IMR-90 (cell line): ENCODE measurements at regions not wholly inside any gene's neighbourhood (a gene's known extent, or its start where the extent isn't known, plus 50 kb on each side); places are given as distances from the start of the nearest gene placed in this dataset.

Source experiments
- ATAC-seq: fragments of 200-7000 bp; cut with Tn5 transposase; 2 replicates; pipeline ENCODE4 v1.9.1; 2020; ENCODE audit warnings: low read depth, mild to moderate bottlenecking, moderate library complexity
- BruUV-seq: library from RNA; stranded (reverse); fragments of 400-500 nt; replicated peaks from 2 replicates; lab custom pipeline; 2021; lab: Mats Ljungman, UMichigan
- CTCF ChIA-PET: fragments of 300-600 bp; formaldehyde crosslinking; extraction: SDS; loops from one replicate; lab custom pipeline; 2021; ENCODE audit warnings: antibody characterized with exemption; lab: Yijun Ruan, JAX
- POLR2A ChIA-PET: fragments of 300-600 bp; sonication (Branson Sonifier 250); formaldehyde crosslinking; loops from one replicate; lab custom pipeline; 2022; ENCODE audit warnings: antibody characterized with exemption; ENCODE audit not compliant: unreplicated experiment; lab: Charles Lee
- DNase-seq: peaks from one replicate; pipeline ENCODE4 v3.0.0; 2013
- H2AFZ ChIP-seq: replicated peaks from 2 replicates; pipeline ENCODE3; 2013; ENCODE audit warnings: low read length, mild to moderate bottlenecking; ENCODE audit not compliant: poor library complexity
- H2AK5ac ChIP-seq: 2 replicates; pipeline ENCODE4 v1.6.1; 2013; ENCODE audit warnings: low read depth, low read length, inconsistent platforms
- H2AK9ac ChIP-seq: replicated peaks from 2 replicates; pipeline ENCODE3; 2013; ENCODE audit warnings: mild to moderate bottlenecking, low read depth, low read length, moderate library complexity; ENCODE audit not compliant: poor library complexity
- H2BK120ac ChIP-seq: 2 replicates; pipeline ENCODE4 v1.6.1; 2013; ENCODE audit warnings: low read depth, low read length, inconsistent platforms
- H2BK15ac ChIP-seq: 3 replicates; pipeline ENCODE4 v1.6.1; 2013; ENCODE audit warnings: low read depth, low read length, inconsistent platforms
- H2BK20ac ChIP-seq: 2 replicates; pipeline ENCODE4 v1.6.1; 2013; ENCODE audit warnings: low read depth, mild to moderate bottlenecking, inconsistent platforms, low read length, moderate library complexity
- H2BK5ac ChIP-seq: 2 replicates; pipeline ENCODE4 v1.6.1; 2013; ENCODE audit warnings: mild to moderate bottlenecking, low read depth, low read length, inconsistent platforms; ENCODE audit not compliant: poor library complexity, severe bottlenecking
- H3K14ac ChIP-seq: replicated peaks from 2 replicates; pipeline ENCODE4 v1.6.1; 2013; ENCODE audit warnings: low read depth, low read length, inconsistent platforms
- H3K18ac ChIP-seq: 2 replicates; pipeline ENCODE4 v1.6.1; 2013; ENCODE audit warnings: low read depth, low read length, control low read depth
- H3K23ac ChIP-seq: 2 replicates; pipeline ENCODE4 v1.6.1; 2013; ENCODE audit warnings: low read depth, low read length, inconsistent platforms
- H3K27ac ChIP-seq: 2 replicates; pipeline ENCODE4 v1.5.1; 2013; ENCODE audit warnings: mild to moderate bottlenecking, control low read depth, low read length; ENCODE audit not compliant: insufficient read depth
- H3K27me3 ChIP-seq: 2 replicates; pipeline ENCODE4 v1.6.1; 2013; ENCODE audit warnings: low read length; ENCODE audit not compliant: control insufficient read depth, insufficient read depth
- H3K36me3 ChIP-seq: 2 replicates; pipeline ENCODE4 v1.6.1; 2013; ENCODE audit warnings: low read length, mixed read lengths; ENCODE audit not compliant: control insufficient read depth, insufficient read depth
- H3K4ac ChIP-seq: 2 replicates; pipeline ENCODE4 v1.6.1; 2013; ENCODE audit warnings: low read depth, low read length, inconsistent platforms
- H3K4me1 ChIP-seq: 2 replicates; pipeline ENCODE4 v1.6.1; 2013; ENCODE audit warnings: low read length, mixed read lengths; ENCODE audit not compliant: control insufficient read depth, insufficient read depth
- H3K4me2 ChIP-seq: 2 replicates; pipeline ENCODE4 v1.6.1; 2013; ENCODE audit warnings: low read depth, mild to moderate bottlenecking, control low read depth, low read length, moderate library complexity
- H3K4me3 ChIP-seq: 2 replicates; pipeline ENCODE4 v1.5.1; 2013; ENCODE audit warnings: low read depth, mild to moderate bottlenecking, control low read depth, low read length, moderate library complexity; ENCODE audit not compliant: insufficient read depth
- H3K56ac ChIP-seq: 2 replicates; pipeline ENCODE4 v1.6.1; 2013; ENCODE audit warnings: low read length, inconsistent platforms; ENCODE audit not compliant: insufficient read depth; ENCODE audit errors: extremely low read depth
- H3K79me1 ChIP-seq, 2 experiments: 2 replicates each; pipeline ENCODE4 v1.6.1; 2013; ENCODE audit warnings: low read length in 2 of 2, inconsistent platforms in 1 of 2, low read depth in 1 of 2
- H3K9ac ChIP-seq: 2 replicates; pipeline ENCODE4 v1.6.1; 2013; ENCODE audit warnings: low read depth, low read length, control low read depth
- H3K9me1 ChIP-seq: 2 replicates; pipeline ENCODE4 v1.6.1; 2013; ENCODE audit warnings: low read length, inconsistent platforms; ENCODE audit not compliant: insufficient read depth
- H3K9me3 ChIP-seq: 2 replicates; pipeline ENCODE4 v1.6.1; 2013; ENCODE audit warnings: low read length; ENCODE audit not compliant: control insufficient read depth, insufficient read depth
- H4K20me1 ChIP-seq: 2 replicates; pipeline ENCODE4 v1.6.1; 2013; ENCODE audit warnings: low read length, inconsistent platforms; ENCODE audit not compliant: insufficient read depth
- H4K5ac ChIP-seq: 2 replicates; pipeline ENCODE4 v1.6.1; 2013; ENCODE audit warnings: mild to moderate bottlenecking, low read depth, low read length, control low read depth
- H4K8ac ChIP-seq, 2 experiments: 2 replicates each; pipeline ENCODE4 v1.6.1; 2013; ENCODE audit warnings: low read depth in 2 of 2, low read length in 2 of 2, control low read depth in 1 of 2, inconsistent platforms in 1 of 2
- H4K91ac ChIP-seq: 2 replicates; pipeline ENCODE4 v1.6.1; 2013; ENCODE audit warnings: low read depth, low read length, inconsistent platforms; ENCODE audit not compliant: insufficient read depth
- BHLHE40 ChIP-seq: fragments of 150-350 bp; IDR thresholded peaks from 2 replicates; pipeline ENCODE4 v1.6.1; 2016; ENCODE audit warnings: mild to moderate bottlenecking, low read depth, low read length
- CHD1 ChIP-seq: IDR thresholded peaks from 2 replicates; pipeline ENCODE4 v1.6.1; 2012; ENCODE audit warnings: low read depth, low read length, improper control_type of control experiment
- FOS ChIP-seq: fragments of 150-350 bp; IDR thresholded peaks from 2 replicates; pipeline ENCODE4 v1.6.1; 2016; ENCODE audit warnings: low read depth, low read length
- MAFK ChIP-seq: IDR thresholded peaks from 2 replicates; pipeline ENCODE4 v1.6.1; 2012; ENCODE audit warnings: low read depth, low read length, improper control_type of control experiment
- MXI1 ChIP-seq: IDR thresholded peaks from 2 replicates; pipeline ENCODE4 v1.6.1; 2012; ENCODE audit warnings: low read depth, mild to moderate bottlenecking, low read length, moderate library complexity, borderline replicate concordance
- POLR2A ChIP-seq: IDR thresholded peaks from 2 replicates; pipeline ENCODE4 v1.6.1; 2012; ENCODE audit warnings: mild to moderate bottlenecking, low read depth, low read length
- RAD21 ChIP-seq: IDR thresholded peaks from 2 replicates; pipeline ENCODE4 v1.6.1; 2012; ENCODE audit warnings: low read length, improper control_type of control experiment
- RCOR1 ChIP-seq: IDR thresholded peaks from 2 replicates; pipeline ENCODE4 v1.6.1; 2012; ENCODE audit warnings: mild to moderate bottlenecking, low read length, improper control_type of control experiment; ENCODE audit not compliant: insufficient replicate concordance
- WGBS, 2 experiments: methylation state at CpG; one replicate each; pipeline versions ENCODE4 v1.1.5 to v1.1.7; 2013; ENCODE audit warnings: missing lambda C conversion rate in 2 of 2; ENCODE audit not compliant: insufficient read length in 1 of 2; ENCODE audit errors: extremely low coverage in 2 of 2; 5-methylcytosine and 5-hydroxymethylcytosine counted together
- dilution Hi-C: fragments of 300-500 bp; cut with HindIII; formaldehyde crosslinking; loops from one replicate; pipeline ENCODE4 v1.14.3; 2018; ENCODE audit warnings: low sequenced_read_pairs; ENCODE audit not compliant: unreplicated experiment
- in situ Hi-C: fragments of 300-500 bp; cut with MboI; formaldehyde crosslinking; loops from 3 replicates; pipeline ENCODE4 v1.14.3; 2019; ENCODE audit warnings: low sequenced_read_pairs, inconsistent platforms, mixed read lengths
- intact Hi-C: fragments of 100-400 bp; cut with micrococcal nuclease; formaldehyde crosslinking; loops from 2 replicates; pipeline ENCODE4 v1.10.0; 2022
- TF ChIP-seq, protein P1 (sequence below): fragments of 150-350 bp; IDR thresholded peaks from 2 replicates; pipeline ENCODE4 v1.6.1; 2016; ENCODE audit warnings: low read depth, mild to moderate bottlenecking, low read length, moderate library complexity, borderline replicate concordance
- TF ChIP-seq, protein P2 (sequence below): fragments of 150-350 bp; IDR thresholded peaks from 2 replicates; pipeline ENCODE4 v1.6.1; 2017; ENCODE audit warnings: mild to moderate bottlenecking, antibody characterized with exemption, low read length, low read depth

DNA sequence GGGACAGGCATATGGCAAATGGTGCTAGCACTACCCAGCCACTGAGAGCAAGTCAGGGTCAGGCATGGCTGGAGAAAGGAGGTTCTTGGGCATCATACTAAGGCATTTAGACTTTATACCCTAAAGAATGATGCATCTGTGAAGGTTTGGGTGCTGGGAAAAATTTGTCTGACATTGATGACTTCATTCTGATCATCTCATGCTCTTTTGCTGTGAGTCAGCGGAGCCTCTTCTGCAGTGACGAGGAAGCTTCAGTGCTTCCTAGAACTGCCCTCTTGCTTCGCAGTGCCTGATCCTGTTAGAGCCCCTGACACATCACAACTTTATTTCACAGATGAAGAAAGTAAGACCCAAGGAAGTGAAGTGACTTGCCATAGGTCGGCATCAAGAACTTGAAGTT lies 266.6 kb upstream of the GAS1 start:
- DNase-seq, result peak; percentile 69
- Histone ChIP-seq H3K4ac (peak overlapping the region; percentile 54; the same call in 1 of the 2 replicates), H2BK15ac (peak overlapping the region; percentile 27; the same call in 1 of the 3 replicates), H3K4me3 (no peak overlapping the region), H3K14ac (no peak overlapping the region), H2BK5ac (no peak overlapping the region), H2AK5ac (no peak overlapping the region), H3K23ac (peak overlapping the region; percentile 29; the same call in 1 of the 2 replicates), H3K27me3 (peaks cover 2% of the 10 kb centered on the region; the same call in 1 of the 2 replicates), H3K56ac (no peak overlapping the region), H2BK120ac (no peak overlapping the region; the same call in 1 of the 2 replicates), H3K36me3 (no peaks in the 10 kb centered on the region), H3K9ac (no peak overlapping the region), H3K4me1 (peaks cover 3% of the 10 kb centered on the region; the same call in 1 of the 2 replicates), H2AK9ac (no peak overlapping the region), H3K4me2 (no peak overlapping the region), H2BK20ac (no peak overlapping the region), H3K9me3 (no peaks in the 10 kb centered on the region), H3K18ac (no peak overlapping the region), H3K79me1 (no peaks in the 10 kb centered on the region), H4K91ac (no peak overlapping the region), H4K20me1 (no peaks in the 10 kb centered on the region), H4K5ac (0 out of 2 replicates have a peak overlapping the region, but pooled peaks have one; percentile 39), H2AFZ (no peak overlapping the region), H3K9me1 (peaks cover 2% of the 10 kb centered on the region; the same call in 1 of the 2 replicates), H3K27ac (no peak overlapping the region), H4K8ac (0 out of 4 replicates have a peak overlapping the region, but pooled peaks of 1 of the 2 experiments have one; percentile 29)
- intact Hi-C loops, result no loop called here
- TF ChIP-seq, protein P1, sequence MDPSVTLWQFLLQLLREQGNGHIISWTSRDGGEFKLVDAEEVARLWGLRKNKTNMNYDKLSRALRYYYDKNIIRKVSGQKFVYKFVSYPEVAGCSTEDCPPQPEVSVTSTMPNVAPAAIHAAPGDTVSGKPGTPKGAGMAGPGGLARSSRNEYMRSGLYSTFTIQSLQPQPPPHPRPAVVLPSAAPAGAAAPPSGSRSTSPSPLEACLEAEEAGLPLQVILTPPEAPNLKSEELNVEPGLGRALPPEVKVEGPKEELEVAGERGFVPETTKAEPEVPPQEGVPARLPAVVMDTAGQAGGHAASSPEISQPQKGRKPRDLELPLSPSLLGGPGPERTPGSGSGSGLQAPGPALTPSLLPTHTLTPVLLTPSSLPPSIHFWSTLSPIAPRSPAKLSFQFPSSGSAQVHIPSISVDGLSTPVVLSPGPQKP, result no peak
- TF ChIP-seq POLR2A, result no peak
- no peak for TF ChIP-seq FOS
- TF ChIP-seq CHD1, result no peak
- TF ChIP-seq RAD21, result no peak
- TF ChIP-seq MAFK, result no peak
- no peak for TF ChIP-seq BHLHE40
- no peak for TF ChIP-seq MXI1
- TF ChIP-seq, protein P2, sequence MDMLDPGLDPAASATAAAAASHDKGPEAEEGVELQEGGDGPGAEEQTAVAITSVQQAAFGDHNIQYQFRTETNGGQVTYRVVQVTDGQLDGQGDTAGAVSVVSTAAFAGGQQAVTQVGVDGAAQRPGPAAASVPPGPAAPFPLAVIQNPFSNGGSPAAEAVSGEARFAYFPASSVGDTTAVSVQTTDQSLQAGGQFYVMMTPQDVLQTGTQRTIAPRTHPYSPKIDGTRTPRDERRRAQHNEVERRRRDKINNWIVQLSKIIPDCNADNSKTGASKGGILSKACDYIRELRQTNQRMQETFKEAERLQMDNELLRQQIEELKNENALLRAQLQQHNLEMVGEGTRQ, result no peak
- TF ChIP-seq RCOR1, result no peak
- no CpG with 5 or more reads among the region's 4 CpGs for WGBS, 2 experiments
- CTCF ChIA-PET, result no interaction called here
- dilution Hi-C loops, result no loop called here
- BruUV-seq, result no TSS peak
- POLR2A ChIA-PET, result no interaction called here
- in situ Hi-C loops, result no loop called here
- no peak for ATAC-seq
